Activated B cell treated with CpG ODN at 0.5 μM for 24 hours (primary cell): ENCODE measurements at regions not wholly inside any gene's neighbourhood (a gene's known extent, or its start where the extent isn't known, plus 50 kb on each side); places are given as distances from the start of the nearest gene placed in this dataset.
"Not testable (repeated sequence)": the region's sequence is repeated elsewhere in the genome, so short reads cannot be mapped to it uniquely, and the experiment has no call there.

ENCODE experiments used
- ATAC-seq: fragments of 200-7000 bp; cut with Tn5 transposase; one replicate; pipeline ENCODE4 v1.10.0; 2021; ENCODE audit warnings: low read depth, mild to moderate bottlenecking, moderate library complexity
- CTCF ChIA-PET: fragments of 350-600 bp; sonication (Branson Sonifier 250); formaldehyde crosslinking; loops from one replicate; lab custom pipeline; 2021; ENCODE audit warnings: antibody characterized with exemption; lab: Charles Lee
- POLR2A ChIA-PET: fragments of 350-600 bp; sonication (Branson Sonifier 250); formaldehyde crosslinking; loops from one replicate; lab custom pipeline; 2021; ENCODE audit warnings: antibody characterized with exemption; lab: Charles Lee
- DNase-seq: peaks from one replicate; pipeline ENCODE4 v3.0.0; 2022
- H3K27ac Mint-ChIP-seq: one replicate; pipeline ENCODE4 v1.8.0; 2020; ENCODE audit warnings: mixed read lengths
- H3K27me3 Mint-ChIP-seq: one replicate; pipeline ENCODE4 v1.8.0; 2021; ENCODE audit warnings: mixed read lengths
- H3K36me3 Mint-ChIP-seq: one replicate; pipeline ENCODE4 v1.8.0; 2021; ENCODE audit warnings: low read depth, mixed read lengths
- H3K4me1 Mint-ChIP-seq: one replicate; pipeline ENCODE4 v1.8.0; 2021; ENCODE audit warnings: mixed read lengths
- H3K4me3 Mint-ChIP-seq: one replicate; pipeline ENCODE4 v1.8.0; 2020; ENCODE audit warnings: mild to moderate bottlenecking, mixed read lengths
- H3K9me3 Mint-ChIP-seq: one replicate; pipeline ENCODE4 v1.8.0; 2020; ENCODE audit warnings: mixed read lengths
- CTCF ChIP-seq: fragments of 200-600 bp; IDR thresholded peaks from one replicate; pipeline ENCODE4 v1.8.0; 2022; ENCODE audit warnings: antibody characterized with exemption, mild to moderate bottlenecking
- intact Hi-C: fragments of 100-400 bp; cut with micrococcal nuclease; formaldehyde crosslinking; loops from one replicate; pipeline ENCODE4 v1.15.1; 2024

- no peak overlapping the region for H3K27ac Mint-ChIP-seq
- ATAC-seq (no peak), DNase-seq (no peak)
- no peak for TF ChIP-seq CTCF
- CTCF ChIA-PET, result no interaction called here
- H3K9me3 Mint-ChIP-seq, result peaks cover 3% of the 10 kb centered on the region
- no peaks in the 10 kb centered on the region for H3K27me3 Mint-ChIP-seq
- H3K4me1 Mint-ChIP-seq, result no peaks in the 10 kb centered on the region
- intact Hi-C loops, result no loop called here
- no peak overlapping the region for H3K4me3 Mint-ChIP-seq
- no peaks in the 10 kb centered on the region for H3K36me3 Mint-ChIP-seq
- POLR2A ChIA-PET, result no interaction called here
These were observed 664.2 kb downstream of the QKI start for GRCh38 chr6:164078532-164079274.

GRCh38 chr6:164076818-164077532 is 662.5 kb downstream of the QKI start:
- H3K4me3 Mint-ChIP-seq, H3K4me1 Mint-ChIP-seq, POLR2A ChIA-PET, ATAC-seq, H3K27ac Mint-ChIP-seq, H3K27me3 Mint-ChIP-seq, CTCF ChIA-PET, DNase-seq, H3K36me3 Mint-ChIP-seq, intact Hi-C loops: not testable (repeated sequence)
- peaks cover 14% of the 10 kb centered on the region for H3K9me3 Mint-ChIP-seq

GRCh38 chr6:164075981-164076615 is 661.6 kb downstream of the QKI start:
- Mint-ChIP-seq H3K27ac (no peak overlapping the region), H3K27me3 (no peaks in the 10 kb centered on the region), H3K4me1 (no peaks in the 10 kb centered on the region), H3K9me3 (peaks cover 14% of the 10 kb centered on the region), H3K4me3 (no peak overlapping the region), H3K36me3 (no peaks in the 10 kb centered on the region)
- CTCF ChIA-PET, result no interaction called here
- POLR2A ChIA-PET, result no interaction called here
- no peak for TF ChIP-seq CTCF
- intact Hi-C loops, result no loop called here
- DNase-seq, result no peak
- ATAC-seq, result no peak

- ATAC-seq, result no peak
These were observed 657.7 kb downstream of the QKI start for GRCh38 chr6:164072240-164072666.

GRCh38 chr6:164069350-164069990 is 655.0 kb downstream of the QKI start:
- Mint-ChIP-seq H3K36me3 (no peaks in the 10 kb centered on the region), H3K9me3 (peaks cover 11% of the 10 kb centered on the region), H3K27me3 (peaks cover 3% of the 10 kb centered on the region), H3K4me1 (no peaks in the 10 kb centered on the region), H3K27ac (no peak overlapping the region), H3K4me3 (no peak overlapping the region)
- intact Hi-C loops, result no loop called here
- TF ChIP-seq CTCF, result no peak
- POLR2A ChIA-PET, result no interaction called here
- CTCF ChIA-PET, result no interaction called here
- ATAC-seq (no peak), DNase-seq (no peak)

More at GRCh38 chr6:164072240-164072666, 657.7 kb downstream of the QKI start:
- Mint-ChIP-seq H3K36me3 (no peaks in the 10 kb centered on the region), H3K9me3 (peaks cover 14% of the 10 kb centered on the region), H3K27ac (no peak overlapping the region), H3K4me3 (no peak overlapping the region), H3K4me1 (no peaks in the 10 kb centered on the region), H3K27me3 (no peaks in the 10 kb centered on the region)
- DNase-seq, result no peak
- ChIA-PET POLR2A (no interaction called here), CTCF (no interaction called here)
- intact Hi-C loops, result no loop called here
- no peak for TF ChIP-seq CTCF
